ENCODE measurements at regions not wholly inside any gene's neighbourhood (a gene's known extent, or its start where the extent isn't known, plus 50 kb on each side); places are given as distances from the start of the nearest gene placed in this dataset.

DNA sequence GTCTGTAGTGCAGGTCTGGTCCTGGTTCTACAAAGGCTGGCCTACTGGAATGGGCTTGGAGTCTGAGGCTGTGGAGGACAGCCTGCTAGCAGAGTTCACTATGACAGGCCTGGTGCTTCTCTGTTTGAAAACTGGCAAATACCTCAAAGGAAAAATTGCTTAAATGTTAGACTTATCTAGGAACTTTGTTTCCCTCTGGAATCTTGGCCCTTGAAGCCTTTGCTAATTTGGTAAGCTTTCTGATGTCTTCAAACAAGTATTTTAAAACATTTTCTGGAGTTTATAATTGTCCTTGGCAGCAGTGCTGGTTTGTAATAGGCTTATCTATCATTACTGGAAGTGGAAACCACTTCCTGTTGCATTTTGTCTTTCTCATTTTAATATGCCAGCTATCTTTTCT is 139.7 kb downstream of the TMEM26 start:
- BruUV-seq (replicated peaks): no TSS peak
- Histone ChIP-seq H2AK5ac (ENCODE audit: low read depth, low read length) (no peak overlapping the region), H3K36me3 (ENCODE audit: control insufficient read depth, insufficient read depth, low read length) (no peaks in the 10 kb centered on the region), H3K9ac (ENCODE audit: low read depth, low read length) (no peak overlapping the region), H3K56ac (ENCODE audit: extremely low read depth, insufficient read depth, low read length) (no peak overlapping the region), H3K9me3 (ENCODE audit: control insufficient read depth, insufficient read depth, low read length) (no peaks in the 10 kb centered on the region), H3K4me1 (ENCODE audit: control insufficient read depth, insufficient read depth, low read length) (peaks cover 2% of the 10 kb centered on the region; the same call in 1 of the 2 replicates), H3K27me3 (ENCODE audit: control insufficient read depth, insufficient read depth, low read length) (no peaks in the 10 kb centered on the region), H2BK15ac (ENCODE audit: low read depth, low read length) (no peak overlapping the region), H2BK120ac (ENCODE audit: low read depth, low read length) (no peak overlapping the region), H3K23ac (ENCODE audit: low read depth, low read length) (no peak overlapping the region), H3K79me1 (ENCODE audit: low read depth in 1 of 2, low read length in 2 of 2) (no peaks in the 10 kb centered on the region), H2BK5ac (ENCODE audit: low read depth, low read length, poor library complexity, severe bottlenecking) (no peak overlapping the region), H4K8ac (ENCODE audit: low read depth in 2 of 2, low read length in 2 of 2) (peak overlapping the region in 1 of 2 experiments; percentile 30; a peak in 1 of 4 replicates), H3K4ac (ENCODE audit: low read depth, low read length) (0 out of 2 replicates have a peak overlapping the region, but pooled peaks have one; percentile 22), H3K9me1 (ENCODE audit: insufficient read depth, low read length) (no peaks in the 10 kb centered on the region), H4K5ac (ENCODE audit: low read depth, low read length) (no peak overlapping the region), H3K14ac (replicated peaks; ENCODE audit: low read depth, low read length) (no peak overlapping the region; the same call in 1 of the 2 replicates), H3K4me3 (ENCODE audit: insufficient read depth, low read depth, low read length) (no peak overlapping the region), H4K20me1 (ENCODE audit: insufficient read depth, low read length) (no peaks in the 10 kb centered on the region), H2AK9ac (replicated peaks; ENCODE audit: low read depth, low read length, poor library complexity) (no peak overlapping the region), H3K18ac (ENCODE audit: low read depth, low read length) (no peak overlapping the region), H3K4me2 (ENCODE audit: low read depth, low read length) (no peak overlapping the region), H2BK20ac (ENCODE audit: low read depth, low read length) (no peak overlapping the region), H4K91ac (ENCODE audit: insufficient read depth, low read depth, low read length) (no peak overlapping the region; the same call in 1 of the 2 replicates), H3K27ac (ENCODE audit: insufficient read depth, low read length) (peak overlapping the region; percentile 45; the same call in 1 of the 2 replicates), H2AFZ (replicated peaks; ENCODE audit: low read length, poor library complexity) (no peak overlapping the region)
- TF ChIP-seq, protein P1, sequence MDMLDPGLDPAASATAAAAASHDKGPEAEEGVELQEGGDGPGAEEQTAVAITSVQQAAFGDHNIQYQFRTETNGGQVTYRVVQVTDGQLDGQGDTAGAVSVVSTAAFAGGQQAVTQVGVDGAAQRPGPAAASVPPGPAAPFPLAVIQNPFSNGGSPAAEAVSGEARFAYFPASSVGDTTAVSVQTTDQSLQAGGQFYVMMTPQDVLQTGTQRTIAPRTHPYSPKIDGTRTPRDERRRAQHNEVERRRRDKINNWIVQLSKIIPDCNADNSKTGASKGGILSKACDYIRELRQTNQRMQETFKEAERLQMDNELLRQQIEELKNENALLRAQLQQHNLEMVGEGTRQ (IDR thresholded peaks at IDR 0.05; ENCODE audit: low read depth, low read length): no peak
- no peak for TF ChIP-seq CHD1 (IDR thresholded peaks at IDR 0.05; ENCODE audit: low read depth, low read length)
- no peak for TF ChIP-seq MAZ (IDR thresholded peaks at IDR 0.05; ENCODE audit: borderline replicate concordance, low read depth, low read length)
- no peak for TF ChIP-seq RAD21 (IDR thresholded peaks at IDR 0.05; ENCODE audit: low read length)
- TF ChIP-seq, protein P2, sequence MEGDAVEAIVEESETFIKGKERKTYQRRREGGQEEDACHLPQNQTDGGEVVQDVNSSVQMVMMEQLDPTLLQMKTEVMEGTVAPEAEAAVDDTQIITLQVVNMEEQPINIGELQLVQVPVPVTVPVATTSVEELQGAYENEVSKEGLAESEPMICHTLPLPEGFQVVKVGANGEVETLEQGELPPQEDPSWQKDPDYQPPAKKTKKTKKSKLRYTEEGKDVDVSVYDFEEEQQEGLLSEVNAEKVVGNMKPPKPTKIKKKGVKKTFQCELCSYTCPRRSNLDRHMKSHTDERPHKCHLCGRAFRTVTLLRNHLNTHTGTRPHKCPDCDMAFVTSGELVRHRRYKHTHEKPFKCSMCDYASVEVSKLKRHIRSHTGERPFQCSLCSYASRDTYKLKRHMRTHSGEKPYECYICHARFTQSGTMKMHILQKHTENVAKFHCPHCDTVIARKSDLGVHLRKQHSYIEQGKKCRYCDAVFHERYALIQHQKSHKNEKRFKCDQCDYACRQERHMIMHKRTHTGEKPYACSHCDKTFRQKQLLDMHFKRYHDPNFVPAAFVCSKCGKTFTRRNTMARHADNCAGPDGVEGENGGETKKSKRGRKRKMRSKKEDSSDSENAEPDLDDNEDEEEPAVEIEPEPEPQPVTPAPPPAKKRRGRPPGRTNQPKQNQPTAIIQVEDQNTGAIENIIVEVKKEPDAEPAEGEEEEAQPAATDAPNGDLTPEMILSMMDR (conservative IDR thresholded peaks at IDR 0.05; ENCODE audit: low read depth, low read length): no peak
- TF ChIP-seq RFX5 (IDR thresholded peaks at IDR 0.05; ENCODE audit: low read depth, low read length): no peak
- TF ChIP-seq BHLHE40 (IDR thresholded peaks at IDR 0.05; ENCODE audit: low read depth, low read length): no peak
- no peak for TF ChIP-seq CEBPB (IDR thresholded peaks at IDR 0.05; ENCODE audit: low read depth, low read length)
- TF ChIP-seq NFE2L2 (IDR thresholded peaks at IDR 0.05; ENCODE audit: low read depth, low read length): no peak
- no peak for TF ChIP-seq FOS (IDR thresholded peaks at IDR 0.05; ENCODE audit: low read depth, low read length)
- no peak for TF ChIP-seq MXI1 (IDR thresholded peaks at IDR 0.05; ENCODE audit: borderline replicate concordance, low read depth, low read length)
- TF ChIP-seq, protein P3, sequence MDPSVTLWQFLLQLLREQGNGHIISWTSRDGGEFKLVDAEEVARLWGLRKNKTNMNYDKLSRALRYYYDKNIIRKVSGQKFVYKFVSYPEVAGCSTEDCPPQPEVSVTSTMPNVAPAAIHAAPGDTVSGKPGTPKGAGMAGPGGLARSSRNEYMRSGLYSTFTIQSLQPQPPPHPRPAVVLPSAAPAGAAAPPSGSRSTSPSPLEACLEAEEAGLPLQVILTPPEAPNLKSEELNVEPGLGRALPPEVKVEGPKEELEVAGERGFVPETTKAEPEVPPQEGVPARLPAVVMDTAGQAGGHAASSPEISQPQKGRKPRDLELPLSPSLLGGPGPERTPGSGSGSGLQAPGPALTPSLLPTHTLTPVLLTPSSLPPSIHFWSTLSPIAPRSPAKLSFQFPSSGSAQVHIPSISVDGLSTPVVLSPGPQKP (IDR thresholded peaks at IDR 0.05; ENCODE audit: borderline replicate concordance, low read depth, low read length): no peak
- TF ChIP-seq RCOR1 (IDR thresholded peaks at IDR 0.05; ENCODE audit: insufficient replicate concordance, low read length): no peak
- no peak for TF ChIP-seq POLR2A (IDR thresholded peaks at IDR 0.05; ENCODE audit: low read depth, low read length)
- no peak for TF ChIP-seq MAFK (IDR thresholded peaks at IDR 0.05; ENCODE audit: low read depth, low read length)
- no peak for TF ChIP-seq SMC3 (IDR thresholded peaks at IDR 0.05; ENCODE audit: low read depth, low read length)
- CTCF ChIA-PET: interaction anchor here (1.1 kb wide), 1 partner anchor 11 kb away, joined by 3 read pairs; no protein-coding TSS in a partner anchor
- dilution Hi-C loops (cut with HindIII; ENCODE audit: low sequenced_read_pairs, unreplicated experiment): no loop called here
- peak; percentile 30 for DNase-seq
- ATAC-seq (ENCODE audit: low read depth): peak; percentile 65
- POLR2A ChIA-PET (ENCODE audit: unreplicated experiment): no interaction called here
- intact Hi-C loops (cut with micrococcal nuclease): no loop called here
- in situ Hi-C loops (cut with MboI; ENCODE audit: low sequenced_read_pairs): no loop called here
